ENCODE measurements at regions not wholly inside any gene's neighbourhood (a gene's known extent, or its start where the extent isn't known, plus 50 kb on each side); places are given as distances from the start of the nearest gene placed in this dataset.

- Histone ChIP-seq H3K27ac (ENCODE audit: low read depth, low read length) (no peak overlapping the region), H3K9me2 (ENCODE audit: insufficient read depth) (no peaks in the 10 kb centered on the region), H3K79me2 (ENCODE audit: insufficient read depth, low read length) (no peaks in the 10 kb centered on the region), H3K36me3 (ENCODE audit: control insufficient read depth in 1 of 2, insufficient read depth in 2 of 2, low read length in 2 of 2) (no peaks in the 10 kb centered on the region), H3K4me3 (replicated peaks in 1 of 2; ENCODE audit: low read depth in 1 of 2, low read length in 2 of 2) (no peak overlapping the region), H3K4me2 (ENCODE audit: low read length) (no peak overlapping the region), H4K20me1 (ENCODE audit: insufficient read depth) (no peaks in the 10 kb centered on the region), H3K9me3 (ENCODE audit: control insufficient read depth in 1 of 2, insufficient read depth in 1 of 2, low read depth in 1 of 2, low read length in 2 of 2) (no peaks in the 10 kb centered on the region), H3K4me1 (ENCODE audit: control insufficient read depth in 1 of 2, insufficient read depth in 2 of 2, low read length in 2 of 2) (no peaks in the 10 kb centered on the region), H3K9ac (ENCODE audit: low read length) (no peak overlapping the region), H3K27me3 (ENCODE audit: insufficient read depth, low read length) (no peaks in the 10 kb centered on the region), H2AFZ (ENCODE audit: low read depth, low read length, poor library complexity, severe bottlenecking) (peak overlapping the region; percentile 31)
- ATAC-seq (no peak), DNase-seq (ENCODE audit: low read depth, low spot score) (no peak)
- RAD21 ChIA-PET (ENCODE audit: low non-redundant PET in 1 of 2, low total read pairs in 2 of 2, uncharacterized antibody in 2 of 2, unreplicated experiment in 2 of 2), result no interaction called here
- POLR2A ChIA-PET, result no interaction called here
- CTCF ChIA-PET, result no interaction called here
- intact Hi-C loops (cut with micrococcal nuclease), result no loop called here
- BruUV-seq (replicated peaks), result no TSS peak
- TF ChIP-seq ZBTB33 (IDR thresholded peaks at IDR 0.05; ENCODE audit: extremely low read depth, insufficient replicate concordance, low read length), result no peak
Observed at GRCh38 chr4:32147446-32148085, 1427.4 kb downstream of the PCDH7 start.

- RAD21 ChIA-PET (ENCODE audit: low non-redundant PET in 1 of 2, low total read pairs in 2 of 2, uncharacterized antibody in 2 of 2, unreplicated experiment in 2 of 2), result no interaction called here
- Histone ChIP-seq H3K27me3 (ENCODE audit: insufficient read depth, low read length) (no peaks in the 10 kb centered on the region), H3K79me2 (ENCODE audit: insufficient read depth, low read length) (no peaks in the 10 kb centered on the region), H3K9me3 (ENCODE audit: control insufficient read depth in 1 of 2, insufficient read depth in 1 of 2, low read depth in 1 of 2, low read length in 2 of 2) (no peaks in the 10 kb centered on the region), H2AFZ (ENCODE audit: low read depth, low read length, poor library complexity, severe bottlenecking) (peak overlapping the region; percentile 31), H3K4me1 (ENCODE audit: control insufficient read depth in 1 of 2, insufficient read depth in 2 of 2, low read length in 2 of 2) (no peaks in the 10 kb centered on the region), H3K4me2 (ENCODE audit: low read length) (no peak overlapping the region), H4K20me1 (ENCODE audit: insufficient read depth) (no peaks in the 10 kb centered on the region), H3K27ac (ENCODE audit: low read depth, low read length) (no peak overlapping the region), H3K9ac (ENCODE audit: low read length) (no peak overlapping the region), H3K9me2 (ENCODE audit: insufficient read depth) (no peaks in the 10 kb centered on the region), H3K4me3 (replicated peaks in 1 of 2; ENCODE audit: low read depth in 1 of 2, low read length in 2 of 2) (no peak overlapping the region), H3K36me3 (ENCODE audit: control insufficient read depth in 1 of 2, insufficient read depth in 2 of 2, low read length in 2 of 2) (no peaks in the 10 kb centered on the region)
- BruUV-seq (replicated peaks), result no TSS peak
- POLR2A ChIA-PET, result no interaction called here
- CTCF ChIA-PET, result no interaction called here
- ATAC-seq (no peak), DNase-seq (ENCODE audit: low read depth, low spot score) (no peak)
- intact Hi-C loops (cut with micrococcal nuclease), result no loop called here
- no peak for TF ChIP-seq EZH2 (IDR thresholded peaks at IDR 0.05)
- no peak for TF ChIP-seq SRF (IDR thresholded peaks at IDR 0.05; ENCODE audit: low read depth)
- no peak for TF ChIP-seq EGR1 (IDR thresholded peaks at IDR 0.05; ENCODE audit: low read depth)
- TF ChIP-seq REST (IDR thresholded peaks at IDR 0.05; ENCODE audit: low read depth), result no peak
- TF ChIP-seq ATF3 (IDR thresholded peaks at IDR 0.05), result no peak
- no peak for TF ChIP-seq ZFX (IDR thresholded peaks at IDR 0.05)
- TF ChIP-seq SIN3A (IDR thresholded peaks at IDR 0.05; ENCODE audit: low read depth), result no peak
- TF ChIP-seq CBX3 (IDR thresholded peaks at IDR 0.05; ENCODE audit: low read depth), result no peak
- no peak for TF ChIP-seq ELF1 (IDR thresholded peaks at IDR 0.05; ENCODE audit: borderline replicate concordance, low read depth)
- no peak for TF ChIP-seq JUND (IDR thresholded peaks at IDR 0.05)
- TF ChIP-seq SP1 (IDR thresholded peaks at IDR 0.05; ENCODE audit: low read depth), result no peak
- no peak for TF ChIP-seq TCF7L2 (IDR thresholded peaks at IDR 0.05; ENCODE audit: borderline replicate concordance, extremely low read depth, insufficient read depth, insufficient read length)
- TF ChIP-seq FOSL1 (IDR thresholded peaks at IDR 0.05; ENCODE audit: low read depth), result no peak
Observed at GRCh38 chr4:32148111-32148666, 1428.0 kb downstream of the PCDH7 start.

Measured in HCT116 (cell line).